Astrocyte (in vitro differentiated cells and primary cell): ENCODE measurements at regions not wholly inside any gene's neighbourhood (a gene's known extent, or its start where the extent isn't known, plus 50 kb on each side); places are given as distances from the start of the nearest gene placed in this dataset.

Experiments
- DNase-seq: peaks from one replicate; pipeline ENCODE4 v3.0.0-alpha.2; 2010; ENCODE audit warnings: low read depth
- FAIRE-seq: peaks from 2 replicates; lab custom pipeline; 2011; peaks lifted over from hg19 to GRCh38; lab: Jason Lieb, UNC
- H2AFZ ChIP-seq: 2 replicates; pipeline ENCODE4 v1.6.0; 2012; ENCODE audit warnings: low read depth, low read length, inconsistent platforms
- H3K27ac ChIP-seq: 2 replicates; pipeline ENCODE4 v1.5.1; 2011; ENCODE audit warnings: low read depth, low read length, inconsistent platforms
- H3K27me3 ChIP-seq: 2 replicates; pipeline ENCODE4 v1.6.0; 2011; ENCODE audit warnings: low read length, inconsistent platforms; ENCODE audit not compliant: insufficient read depth
- H3K36me3 ChIP-seq: 2 replicates; pipeline ENCODE4 v1.5.1; 2011; ENCODE audit warnings: low read length, inconsistent platforms; ENCODE audit not compliant: insufficient read depth
- H3K4me1 ChIP-seq: 2 replicates; pipeline ENCODE4 v1.5.1; 2011; ENCODE audit warnings: low read length, inconsistent platforms; ENCODE audit not compliant: insufficient read depth
- H3K4me2 ChIP-seq: 2 replicates; pipeline ENCODE4 v1.6.0; 2012; ENCODE audit warnings: low read length, inconsistent platforms
- H3K4me3 ChIP-seq: 2 replicates; pipeline ENCODE4 v1.5.1; 2011; ENCODE audit warnings: low read depth, mild to moderate bottlenecking, low read length, inconsistent platforms; ENCODE audit not compliant: insufficient read depth
- H3K79me2 ChIP-seq: 2 replicates; pipeline ENCODE4 v1.6.0; 2012; ENCODE audit warnings: mild to moderate bottlenecking, low read length, inconsistent platforms; ENCODE audit not compliant: insufficient read depth
- H3K9ac ChIP-seq: 2 replicates; pipeline ENCODE4 v1.6.0; 2012; ENCODE audit warnings: mild to moderate bottlenecking, low read length, inconsistent platforms
- H3K9me3 ChIP-seq: 2 replicates; pipeline ENCODE4 v1.5.1; 2012; ENCODE audit warnings: low read depth, mild to moderate bottlenecking, low read length, inconsistent platforms; ENCODE audit not compliant: insufficient read depth
- H4K20me1 ChIP-seq: 2 replicates; pipeline ENCODE4 v1.6.0; 2012; ENCODE audit warnings: low read length, inconsistent platforms; ENCODE audit not compliant: insufficient read depth
- H3K27ac Mint-ChIP-seq: one replicate; pipeline ENCODE4 v1.8.0; 2021; ENCODE audit warnings: mild to moderate bottlenecking, mixed read lengths; ENCODE audit not compliant: unreplicated experiment
- H3K27me3 Mint-ChIP-seq: one replicate; pipeline ENCODE4 v1.8.0; 2021; ENCODE audit warnings: low read depth, mixed read lengths; ENCODE audit not compliant: unreplicated experiment
- H3K36me3 Mint-ChIP-seq: one replicate; pipeline ENCODE4 v1.8.0; 2021; ENCODE audit warnings: low read depth, mixed read lengths; ENCODE audit not compliant: unreplicated experiment
- H3K4me1 Mint-ChIP-seq: one replicate; pipeline ENCODE4 v1.8.0; 2021; ENCODE audit warnings: low read depth, mixed read lengths; ENCODE audit not compliant: unreplicated experiment
- H3K4me3 Mint-ChIP-seq: one replicate; pipeline ENCODE4 v1.8.0; 2021; ENCODE audit warnings: mild to moderate bottlenecking, moderate library complexity, mixed read lengths; ENCODE audit not compliant: unreplicated experiment
- H3K9me3 Mint-ChIP-seq: one replicate; pipeline ENCODE4 v1.8.0; 2021; ENCODE audit warnings: mild to moderate bottlenecking, mixed read lengths; ENCODE audit not compliant: unreplicated experiment
- EZH2 ChIP-seq: IDR thresholded peaks from 2 replicates; pipeline ENCODE4 v1.6.1; 2012; ENCODE audit warnings: mild to moderate bottlenecking, low read length, inconsistent platforms; ENCODE audit not compliant: insufficient read depth
- TF ChIP-seq, protein P1 (sequence below): IDR thresholded peaks from 2 replicates; pipeline ENCODE4 v1.5.1; 2011; ENCODE audit warnings: low read depth, mild to moderate bottlenecking, inconsistent platforms, low read length, moderate library complexity; ENCODE audit not compliant: insufficient read depth

- peaks cover 15% of the 10 kb centered on the region for H3K9me3 Mint-ChIP-seq
- no peak overlapping the region for H3K4me3 Mint-ChIP-seq
- Histone ChIP-seq H2AFZ (no peak overlapping the region), H3K9me3 (peaks cover 23% of the 10 kb centered on the region), H3K27me3 (no peaks in the 10 kb centered on the region), H3K9ac (no peak overlapping the region), H3K36me3 (no peaks in the 10 kb centered on the region), H3K27ac (no peak overlapping the region), H3K4me1 (no peaks in the 10 kb centered on the region), H3K79me2 (no peaks in the 10 kb centered on the region), H3K4me2 (no peak overlapping the region), H3K4me3 (no peak overlapping the region), H4K20me1 (no peaks in the 10 kb centered on the region)
- no peak overlapping the region for H3K27ac Mint-ChIP-seq
- H3K36me3 Mint-ChIP-seq = peaks cover 2% of the 10 kb centered on the region
- DNase-seq = no peak
- H3K4me1 Mint-ChIP-seq = no peaks in the 10 kb centered on the region
- TF ChIP-seq, protein P1, sequence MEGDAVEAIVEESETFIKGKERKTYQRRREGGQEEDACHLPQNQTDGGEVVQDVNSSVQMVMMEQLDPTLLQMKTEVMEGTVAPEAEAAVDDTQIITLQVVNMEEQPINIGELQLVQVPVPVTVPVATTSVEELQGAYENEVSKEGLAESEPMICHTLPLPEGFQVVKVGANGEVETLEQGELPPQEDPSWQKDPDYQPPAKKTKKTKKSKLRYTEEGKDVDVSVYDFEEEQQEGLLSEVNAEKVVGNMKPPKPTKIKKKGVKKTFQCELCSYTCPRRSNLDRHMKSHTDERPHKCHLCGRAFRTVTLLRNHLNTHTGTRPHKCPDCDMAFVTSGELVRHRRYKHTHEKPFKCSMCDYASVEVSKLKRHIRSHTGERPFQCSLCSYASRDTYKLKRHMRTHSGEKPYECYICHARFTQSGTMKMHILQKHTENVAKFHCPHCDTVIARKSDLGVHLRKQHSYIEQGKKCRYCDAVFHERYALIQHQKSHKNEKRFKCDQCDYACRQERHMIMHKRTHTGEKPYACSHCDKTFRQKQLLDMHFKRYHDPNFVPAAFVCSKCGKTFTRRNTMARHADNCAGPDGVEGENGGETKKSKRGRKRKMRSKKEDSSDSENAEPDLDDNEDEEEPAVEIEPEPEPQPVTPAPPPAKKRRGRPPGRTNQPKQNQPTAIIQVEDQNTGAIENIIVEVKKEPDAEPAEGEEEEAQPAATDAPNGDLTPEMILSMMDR = no peak
- TF ChIP-seq EZH2 = no peak
- no peak for FAIRE-seq
- peaks cover under 1% of the 10 kb centered on the region for H3K27me3 Mint-ChIP-seq
Measured at GRCh38 chr10:130577039-130577438, 440.8 kb downstream of the GLRX3 start.

DNA sequence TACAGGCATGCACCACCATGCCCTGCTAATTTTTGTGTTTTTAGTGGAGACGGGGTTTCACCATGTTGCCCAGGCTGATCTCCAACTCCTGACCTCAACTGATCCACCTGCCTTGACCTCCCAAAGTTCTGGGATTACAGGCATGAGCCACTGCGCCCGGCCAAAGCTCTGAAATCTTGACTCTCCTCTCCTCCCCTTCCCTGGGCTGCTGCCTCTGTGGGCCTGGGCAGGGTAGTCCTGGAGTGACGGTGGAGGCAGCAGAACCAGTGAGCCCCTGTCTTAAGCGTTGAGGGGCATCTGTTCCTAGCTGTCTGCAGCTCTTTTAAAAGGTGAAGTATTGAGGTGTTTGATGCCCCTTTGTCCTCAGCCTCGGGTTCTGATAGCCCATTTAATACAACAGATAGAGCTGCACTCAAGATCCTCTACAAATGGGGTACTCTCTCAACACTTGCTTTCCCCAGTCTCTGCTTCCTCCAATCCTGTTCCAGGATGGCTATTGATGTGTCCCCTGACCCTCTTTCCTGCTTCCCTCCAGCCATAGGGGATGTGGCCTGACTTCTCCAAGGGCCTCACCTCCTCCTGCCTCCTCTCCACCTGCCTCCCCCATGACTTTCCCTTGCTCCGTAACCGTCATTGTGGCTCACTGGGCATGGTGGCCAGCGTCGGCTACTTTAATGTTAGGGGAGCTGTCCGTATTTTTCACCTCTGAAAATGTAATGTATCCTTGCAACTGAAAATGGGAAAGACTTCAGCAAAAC lies 442.5 kb downstream of the GLRX3 start:
- H3K4me2 ChIP-seq = no peak overlapping the region
- H3K27me3 ChIP-seq = no peaks in the 10 kb centered on the region
- H3K4me1 Mint-ChIP-seq = no peaks in the 10 kb centered on the region
- H3K79me2 ChIP-seq = no peaks in the 10 kb centered on the region
- no peaks in the 10 kb centered on the region for H4K20me1 ChIP-seq
- H3K27me3 Mint-ChIP-seq = no peaks in the 10 kb centered on the region
- no peak overlapping the region for H3K9ac ChIP-seq
- H3K9me3 Mint-ChIP-seq = peaks cover 14% of the 10 kb centered on the region
- H3K9me3 ChIP-seq = peaks cover 25% of the 10 kb centered on the region
- TF ChIP-seq, protein P1 = no peak
- no peak for TF ChIP-seq EZH2
- H3K36me3 Mint-ChIP-seq = peaks cover 2% of the 10 kb centered on the region
- DNase-seq (no peak), FAIRE-seq (no peak)
- H2AFZ ChIP-seq = no peak overlapping the region
- no peak overlapping the region for H3K4me3 ChIP-seq
- H3K27ac ChIP-seq = no peak overlapping the region
- H3K4me1 ChIP-seq = no peaks in the 10 kb centered on the region
- no peaks in the 10 kb centered on the region for H3K36me3 ChIP-seq
- no peak overlapping the region for H3K4me3 Mint-ChIP-seq
- no peak overlapping the region for H3K27ac Mint-ChIP-seq

- H3K36me3 ChIP-seq = no peaks in the 10 kb centered on the region
- no peaks in the 10 kb centered on the region for H3K27me3 Mint-ChIP-seq
- H3K9me3 ChIP-seq = peaks cover 22% of the 10 kb centered on the region
- H3K4me2 ChIP-seq = no peak overlapping the region
- TF ChIP-seq EZH2 = no peak
- TF ChIP-seq, protein P1 = no peak
- no peak for FAIRE-seq
- DNase-seq = no peak
- H3K4me1 Mint-ChIP-seq = no peaks in the 10 kb centered on the region
- no peaks in the 10 kb centered on the region for H3K79me2 ChIP-seq
- H3K27ac Mint-ChIP-seq = no peak overlapping the region
- peaks cover 10% of the 10 kb centered on the region for H3K9me3 Mint-ChIP-seq
- peaks cover 2% of the 10 kb centered on the region for H3K36me3 Mint-ChIP-seq
- H3K9ac ChIP-seq = no peak overlapping the region
- H4K20me1 ChIP-seq = no peaks in the 10 kb centered on the region
- no peaks in the 10 kb centered on the region for H3K27me3 ChIP-seq
- no peak overlapping the region for H3K4me3 Mint-ChIP-seq
- H2AFZ ChIP-seq = no peak overlapping the region
- no peak overlapping the region for H3K27ac ChIP-seq
- no peaks in the 10 kb centered on the region for H3K4me1 ChIP-seq
- no peak overlapping the region for H3K4me3 ChIP-seq
Measured at GRCh38 chr10:130579913-130580312, 443.7 kb downstream of the GLRX3 start.
